Astrocyte (in vitro differentiated cells and primary cell): ENCODE measurements at regions not wholly inside any gene's neighbourhood (a gene's known extent, or its start where the extent isn't known, plus 50 kb on each side); places are given as distances from the start of the nearest gene placed in this dataset.

Experiments used
- DNase-seq: peaks from one replicate; pipeline ENCODE4 v3.0.0-alpha.2; 2010; ENCODE audit warnings: low read depth
- FAIRE-seq: peaks from 2 replicates; lab custom pipeline; 2011; peaks lifted over from hg19 to GRCh38; lab: Jason Lieb, UNC
- H2AFZ ChIP-seq: 2 replicates; pipeline ENCODE4 v1.6.0; 2012; ENCODE audit warnings: low read depth, low read length, inconsistent platforms
- H3K27ac ChIP-seq: 2 replicates; pipeline ENCODE4 v1.5.1; 2011; ENCODE audit warnings: low read depth, low read length, inconsistent platforms
- H3K27me3 ChIP-seq: 2 replicates; pipeline ENCODE4 v1.6.0; 2011; ENCODE audit warnings: low read length, inconsistent platforms; ENCODE audit not compliant: insufficient read depth
- H3K36me3 ChIP-seq: 2 replicates; pipeline ENCODE4 v1.5.1; 2011; ENCODE audit warnings: low read length, inconsistent platforms; ENCODE audit not compliant: insufficient read depth
- H3K4me1 ChIP-seq: 2 replicates; pipeline ENCODE4 v1.5.1; 2011; ENCODE audit warnings: low read length, inconsistent platforms; ENCODE audit not compliant: insufficient read depth
- H3K4me2 ChIP-seq: 2 replicates; pipeline ENCODE4 v1.6.0; 2012; ENCODE audit warnings: low read length, inconsistent platforms
- H3K4me3 ChIP-seq: 2 replicates; pipeline ENCODE4 v1.5.1; 2011; ENCODE audit warnings: low read depth, mild to moderate bottlenecking, low read length, inconsistent platforms; ENCODE audit not compliant: insufficient read depth
- H3K79me2 ChIP-seq: 2 replicates; pipeline ENCODE4 v1.6.0; 2012; ENCODE audit warnings: mild to moderate bottlenecking, low read length, inconsistent platforms; ENCODE audit not compliant: insufficient read depth
- H3K9ac ChIP-seq: 2 replicates; pipeline ENCODE4 v1.6.0; 2012; ENCODE audit warnings: mild to moderate bottlenecking, low read length, inconsistent platforms
- H3K9me3 ChIP-seq: 2 replicates; pipeline ENCODE4 v1.5.1; 2012; ENCODE audit warnings: low read depth, mild to moderate bottlenecking, low read length, inconsistent platforms; ENCODE audit not compliant: insufficient read depth
- H4K20me1 ChIP-seq: 2 replicates; pipeline ENCODE4 v1.6.0; 2012; ENCODE audit warnings: low read length, inconsistent platforms; ENCODE audit not compliant: insufficient read depth
- H3K27ac Mint-ChIP-seq: one replicate; pipeline ENCODE4 v1.8.0; 2021; ENCODE audit warnings: mild to moderate bottlenecking, mixed read lengths; ENCODE audit not compliant: unreplicated experiment
- H3K27me3 Mint-ChIP-seq: one replicate; pipeline ENCODE4 v1.8.0; 2021; ENCODE audit warnings: low read depth, mixed read lengths; ENCODE audit not compliant: unreplicated experiment
- H3K36me3 Mint-ChIP-seq: one replicate; pipeline ENCODE4 v1.8.0; 2021; ENCODE audit warnings: low read depth, mixed read lengths; ENCODE audit not compliant: unreplicated experiment
- H3K4me1 Mint-ChIP-seq: one replicate; pipeline ENCODE4 v1.8.0; 2021; ENCODE audit warnings: low read depth, mixed read lengths; ENCODE audit not compliant: unreplicated experiment
- H3K4me3 Mint-ChIP-seq: one replicate; pipeline ENCODE4 v1.8.0; 2021; ENCODE audit warnings: mild to moderate bottlenecking, moderate library complexity, mixed read lengths; ENCODE audit not compliant: unreplicated experiment
- H3K9me3 Mint-ChIP-seq: one replicate; pipeline ENCODE4 v1.8.0; 2021; ENCODE audit warnings: mild to moderate bottlenecking, mixed read lengths; ENCODE audit not compliant: unreplicated experiment
- CTCF ChIP-seq: IDR thresholded peaks from 2 replicates; pipeline ENCODE4 v1.5.1; 2011; ENCODE audit warnings: low read depth, mild to moderate bottlenecking, inconsistent platforms, low read length, moderate library complexity; ENCODE audit not compliant: insufficient read depth
- EZH2 ChIP-seq: IDR thresholded peaks from 2 replicates; pipeline ENCODE4 v1.6.1; 2012; ENCODE audit warnings: mild to moderate bottlenecking, low read length, inconsistent platforms; ENCODE audit not compliant: insufficient read depth

GRCh38 chr10:88178758-88179157 is 315.3 kb downstream of the PTEN start:
- no peak overlapping the region for H2AFZ ChIP-seq
- TF ChIP-seq EZH2, result no peak
- no peak overlapping the region for H3K9ac ChIP-seq
- no peak overlapping the region for H3K4me2 ChIP-seq
- DNase-seq (no peak), FAIRE-seq (no peak)
- no peaks in the 10 kb centered on the region for H3K4me1 ChIP-seq
- no peaks in the 10 kb centered on the region for H3K27me3 ChIP-seq
- H3K9me3 ChIP-seq, result no peaks in the 10 kb centered on the region
- H3K4me3 ChIP-seq, result no peak overlapping the region
- Mint-ChIP-seq H3K4me3 (no peak overlapping the region), H3K27me3 (no peaks in the 10 kb centered on the region), H3K9me3 (peaks cover 22% of the 10 kb centered on the region), H3K4me1 (no peaks in the 10 kb centered on the region), H3K27ac (no peak overlapping the region), H3K36me3 (peaks cover 1% of the 10 kb centered on the region)
- no peak overlapping the region for H3K27ac ChIP-seq
- no peaks in the 10 kb centered on the region for H4K20me1 ChIP-seq
- H3K36me3 ChIP-seq, result no peaks in the 10 kb centered on the region
- no peaks in the 10 kb centered on the region for H3K79me2 ChIP-seq

- TF ChIP-seq EZH2 (no peak), CTCF (no peak)
- no peaks in the 10 kb centered on the region for H3K4me1 Mint-ChIP-seq
- FAIRE-seq (no peak), DNase-seq (no peak)
- Histone ChIP-seq H3K4me1 (no peaks in the 10 kb centered on the region), H3K9me3 (no peaks in the 10 kb centered on the region), H3K27ac (no peak overlapping the region), H3K4me3 (no peak overlapping the region), H3K79me2 (no peaks in the 10 kb centered on the region), H2AFZ (no peak overlapping the region), H4K20me1 (no peaks in the 10 kb centered on the region), H3K9ac (no peak overlapping the region), H3K4me2 (no peak overlapping the region), H3K36me3 (no peaks in the 10 kb centered on the region), H3K27me3 (no peaks in the 10 kb centered on the region)
- H3K36me3 Mint-ChIP-seq, result peaks cover 1% of the 10 kb centered on the region
- H3K27ac Mint-ChIP-seq, result no peak overlapping the region
- H3K9me3 Mint-ChIP-seq, result peaks cover 17% of the 10 kb centered on the region
- no peak overlapping the region for H3K4me3 Mint-ChIP-seq
- H3K27me3 Mint-ChIP-seq, result no peaks in the 10 kb centered on the region
Measured at GRCh38 chr10:88179831-88180230, 316.4 kb downstream of the PTEN start.

GRCh38 chr10:88181902-88182600 is 318.6 kb downstream of the PTEN start:
- no peaks in the 10 kb centered on the region for H3K79me2 ChIP-seq
- DNase-seq (no peak), FAIRE-seq (no peak)
- Mint-ChIP-seq H3K4me3 (no peak overlapping the region), H3K27me3 (no peaks in the 10 kb centered on the region), H3K36me3 (no peaks in the 10 kb centered on the region), H3K27ac (no peak overlapping the region), H3K4me1 (peaks cover 5% of the 10 kb centered on the region), H3K9me3 (peaks cover 9% of the 10 kb centered on the region)
- no peak overlapping the region for H3K9ac ChIP-seq
- no peak overlapping the region for H3K27ac ChIP-seq
- TF ChIP-seq CTCF (no peak), EZH2 (no peak)
- no peak overlapping the region for H3K4me3 ChIP-seq
- no peak overlapping the region for H2AFZ ChIP-seq
- no peaks in the 10 kb centered on the region for H4K20me1 ChIP-seq
- H3K4me2 ChIP-seq, result no peak overlapping the region
- H3K27me3 ChIP-seq, result no peaks in the 10 kb centered on the region
- no peaks in the 10 kb centered on the region for H3K9me3 ChIP-seq
- no peaks in the 10 kb centered on the region for H3K4me1 ChIP-seq
- H3K36me3 ChIP-seq, result no peaks in the 10 kb centered on the region
